ENCODE measurements at regions not wholly inside any gene's neighbourhood (a gene's known extent, or its start where the extent isn't known, plus 50 kb on each side); places are given as distances from the start of the nearest gene placed in this dataset.

DNA sequence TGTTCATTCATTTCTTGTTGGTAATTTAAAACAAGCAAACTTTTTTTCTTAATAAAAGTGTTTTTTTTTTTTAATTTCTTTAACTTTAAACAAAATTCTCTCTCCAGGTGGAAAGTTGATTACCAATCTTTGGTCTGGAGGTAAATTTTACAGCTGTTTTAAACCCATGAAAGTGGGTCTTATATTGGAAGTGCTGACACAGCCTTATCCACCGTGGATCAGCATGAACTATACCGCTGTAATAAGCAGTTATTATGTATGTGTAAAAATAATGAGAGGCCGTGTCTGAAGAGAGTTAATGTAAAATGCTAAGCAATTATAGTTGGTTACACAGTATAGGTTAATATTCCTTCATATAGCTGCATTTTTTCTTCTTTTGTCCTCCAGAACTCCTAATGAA is 378.1 kb upstream of the ATP5MC3 start:
- H3K4me1 ChIP-seq, result no peaks in the 10 kb centered on the region
- no peak for TF ChIP-seq CTCF (IDR thresholded peaks at IDR 0.05)
- no peak overlapping the region for H3K4me3 ChIP-seq
- WGBS, 2 donors, result 84 to 88% methylated on average over 3 of the region's 3 CpGs
- no peak overlapping the region for H3K27ac ChIP-seq
- H3K9me3 ChIP-seq, result no peaks in the 10 kb centered on the region
- no peaks in the 10 kb centered on the region for H3K36me3 ChIP-seq
- peaks cover 0 to 17% (median 0%) of the 10 kb centered on the region in 7 donors for H3K27me3 ChIP-seq
- no peak for DNase-seq
- no peak for ATAC-seq
- intact Hi-C loops (cut with DNase I), result loop anchor here in 1 of 10 donors (1.0 kb wide), 1 partner anchor 16 kb away; no protein-coding TSS in a partner anchor

DNA sequence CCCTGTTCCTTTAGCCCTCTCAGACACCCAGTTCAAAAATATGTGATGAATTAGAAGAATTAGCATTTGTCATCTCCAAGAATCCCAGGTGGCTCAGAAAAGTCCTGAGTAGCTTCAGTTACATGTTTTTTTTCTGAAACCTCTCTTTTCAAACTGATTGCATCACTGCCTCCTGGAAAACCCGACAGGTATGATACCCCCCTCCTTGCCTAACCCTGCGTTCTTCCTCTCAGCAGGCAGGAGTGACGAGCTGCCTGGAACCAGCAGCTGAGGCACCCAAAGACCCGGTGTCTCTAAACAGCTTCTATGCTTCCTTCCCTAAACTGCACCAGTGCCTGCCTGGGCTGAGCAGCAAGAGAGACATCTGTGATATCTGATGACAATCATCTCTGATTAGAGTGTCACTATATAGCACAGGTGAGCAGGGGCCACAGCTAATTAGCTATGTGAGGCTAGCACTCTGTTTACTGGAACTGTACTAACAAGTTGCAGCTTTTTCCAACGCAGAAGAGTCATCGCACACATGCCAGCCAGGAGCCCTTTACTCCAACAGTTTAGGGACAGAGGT is 376.4 kb upstream of the ATP5MC3 start:
- 68 to 79% methylated on average over 6 of the region's 6 CpGs for WGBS, 2 donors
- ATAC-seq (no peak), DNase-seq (no peak)
- intact Hi-C loops (cut with DNase I), result no loop called here
- no peak overlapping the region for H3K27ac ChIP-seq
- no peaks in the 10 kb centered on the region for H3K9me3 ChIP-seq
- peaks cover 0 to 20% (median 0%) of the 10 kb centered on the region in 7 donors for H3K27me3 ChIP-seq
- no peaks in the 10 kb centered on the region for H3K36me3 ChIP-seq
- no peak for TF ChIP-seq CTCF (IDR thresholded peaks at IDR 0.05)
- no peaks in the 10 kb centered on the region for H3K4me1 ChIP-seq
- no peak overlapping the region for H3K4me3 ChIP-seq

- intact Hi-C loops (cut with DNase I), result no loop called here
- H3K9me3 ChIP-seq, result no peaks in the 10 kb centered on the region
- no peaks in the 10 kb centered on the region for H3K36me3 ChIP-seq
- 46 to 50% methylated on average over 2 of the region's 2 CpGs for WGBS, 2 donors
- no peak for ATAC-seq
- no peak overlapping the region for H3K27ac ChIP-seq
- no peak overlapping the region for H3K4me3 ChIP-seq
- DNase-seq, result no peak
- no peaks in the 10 kb centered on the region for H3K4me1 ChIP-seq
- peaks cover 0 to 29% (median 5%) of the 10 kb centered on the region in 7 donors for H3K27me3 ChIP-seq
- no peak for TF ChIP-seq CTCF (IDR thresholded peaks at IDR 0.05)
These were observed 372.4 kb upstream of the ATP5MC3 start for GRCh38 chr2:175553910-175554309.

GRCh38 chr2:175552902-175553301 is 371.4 kb upstream of the ATP5MC3 start:
- Histone ChIP-seq H3K4me3 (no peak overlapping the region), H3K27ac (no peak overlapping the region), H3K4me1 (no peaks in the 10 kb centered on the region), H3K36me3 (no peaks in the 10 kb centered on the region), H3K27me3 (peaks cover 0 to 29% (median 5%) of the 10 kb centered on the region in 7 donors), H3K9me3 (no peaks in the 10 kb centered on the region)
- TF ChIP-seq CTCF (IDR thresholded peaks at IDR 0.05), result no peak
- intact Hi-C loops (cut with DNase I), result no loop called here
- 3 to 23% methylated on average over 1 of the region's 1 CpG for WGBS, 2 donors
- ATAC-seq, result peak in 1 of 8 donors; percentile 59
- no peak for DNase-seq
